ENCODE measurements at regions not wholly inside any gene's neighbourhood (a gene's known extent, or its start where the extent isn't known, plus 50 kb on each side); places are given as distances from the start of the nearest gene placed in this dataset.

- TF ChIP-seq CTCF (IDR thresholded peaks at IDR 0.05; ENCODE audit: borderline replicate concordance, extremely low read depth, low read length, poor library complexity, severe bottlenecking), result no peak
- TF ChIP-seq EZH2 (IDR thresholded peaks at IDR 0.05; ENCODE audit: borderline replicate concordance, low read depth, low read length, severe bottlenecking), result no peak
Observed at GRCh38 chrX:45323387-45323786, 122.7 kb upstream of the DIPK2B start.
